ENCODE measurements at regions not wholly inside any gene's neighbourhood (a gene's known extent, or its start where the extent isn't known, plus 50 kb on each side); places are given as distances from the start of the nearest gene placed in this dataset.
A peak's percentile ranks its signal among the peaks of the same experiment; 100 is the strongest.

DNA sequence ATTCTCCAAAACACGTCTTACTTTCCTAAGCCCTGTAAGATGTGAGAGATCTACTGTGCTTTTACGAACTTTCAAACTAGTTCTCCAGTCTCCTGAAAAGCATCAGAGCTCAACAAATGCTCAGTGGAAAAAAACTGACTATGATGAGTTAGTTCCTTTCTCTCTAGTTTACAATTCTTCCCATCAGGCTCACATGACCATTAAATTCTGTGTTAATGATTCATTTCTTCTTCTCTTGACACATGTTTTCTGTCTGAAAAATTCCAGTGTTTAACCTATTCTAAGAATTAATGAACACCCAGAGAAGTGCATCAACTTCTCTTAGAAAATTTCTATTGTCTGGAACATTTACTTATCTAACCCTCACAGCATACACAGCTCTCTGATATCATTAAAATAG, 844.3 kb downstream of the SI start:
- no peak for DNase-seq

DNA sequence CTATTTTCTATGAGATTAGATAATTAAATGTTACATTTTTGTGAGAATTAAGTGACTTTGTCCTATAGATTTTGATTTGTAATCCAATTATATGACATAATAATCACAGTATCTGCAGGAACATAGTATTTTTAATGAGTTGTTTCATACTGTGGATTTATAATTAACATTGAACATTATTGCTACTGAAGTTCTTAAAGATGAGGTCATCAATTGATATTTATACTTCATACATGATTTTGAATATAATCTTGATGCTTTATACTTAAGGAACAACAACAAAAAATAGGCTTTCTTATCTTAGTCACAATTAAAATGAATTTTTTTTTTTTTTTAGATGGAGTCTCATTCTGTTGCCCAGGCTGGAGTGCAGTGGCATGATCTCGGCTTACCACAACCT, 846.6 kb downstream of the SI start:
- no peak for DNase-seq

GRCh38 chr3:164230385-164231094, 847.8 kb downstream of the SI start:
- DNase-seq, result no peak

DNA sequence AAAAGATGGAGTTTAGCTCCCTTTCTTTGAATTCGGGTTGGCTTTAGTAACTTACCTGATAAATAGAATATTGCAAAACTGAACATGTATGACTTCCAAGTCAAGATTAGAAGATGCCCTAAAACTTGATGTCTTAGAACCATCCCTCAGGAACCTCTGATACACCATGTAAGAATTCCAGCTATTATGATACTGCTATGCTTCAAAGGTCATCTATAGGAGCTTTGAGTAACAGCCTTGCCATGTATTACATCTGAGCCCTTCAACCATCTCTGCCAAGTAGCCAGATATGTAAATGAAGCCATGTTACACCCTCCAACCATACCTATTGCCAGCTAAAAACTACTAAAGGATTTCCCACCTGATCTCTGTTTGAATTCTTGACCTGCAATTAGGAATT, 854.2 kb downstream of the SI start:
- no peak for DNase-seq

DNA sequence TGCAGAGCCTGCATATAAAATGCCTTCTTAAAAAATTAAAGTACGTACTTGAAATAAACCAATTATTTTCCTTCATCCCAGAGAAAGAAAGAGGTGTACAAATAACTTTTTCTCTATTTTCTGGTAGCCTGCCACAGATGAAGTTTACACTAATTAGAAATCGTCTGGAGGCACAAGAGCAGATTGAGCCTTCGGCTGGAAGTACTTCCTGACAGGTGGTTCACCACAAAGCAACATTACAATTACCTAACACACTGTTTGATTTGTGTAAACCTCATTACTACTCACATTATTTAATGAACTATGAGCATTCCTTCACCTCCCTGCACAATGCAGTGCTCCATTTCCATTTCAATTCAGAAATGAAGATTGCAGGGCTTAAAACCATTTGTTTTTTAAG, 856.1 kb downstream of the SI start:
- DNase-seq, result no peak

GRCh38 chr3:164221297-164221696, 857.0 kb downstream of the SI start:
- no peak for DNase-seq

DNA sequence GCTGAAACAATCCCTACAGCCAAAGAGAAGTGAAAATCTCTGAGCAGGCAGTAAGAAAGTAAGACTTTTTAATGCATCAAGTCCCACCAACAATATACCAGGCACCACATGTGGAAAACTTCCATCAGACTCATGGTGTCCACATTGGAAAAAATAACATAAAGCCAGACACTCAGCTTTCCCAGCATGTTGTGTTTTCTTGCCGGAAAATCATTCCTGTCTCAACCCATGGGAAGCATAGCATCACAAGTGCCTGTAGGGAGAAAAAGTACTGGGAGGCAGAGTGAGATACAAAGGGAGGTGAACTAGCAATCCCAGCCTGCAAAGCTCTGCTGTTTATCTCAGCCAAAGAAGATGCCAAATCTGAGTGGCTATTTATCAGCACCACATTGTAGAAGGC, 868.9 kb downstream of the SI start:
- no peak for DNase-seq

DNA sequence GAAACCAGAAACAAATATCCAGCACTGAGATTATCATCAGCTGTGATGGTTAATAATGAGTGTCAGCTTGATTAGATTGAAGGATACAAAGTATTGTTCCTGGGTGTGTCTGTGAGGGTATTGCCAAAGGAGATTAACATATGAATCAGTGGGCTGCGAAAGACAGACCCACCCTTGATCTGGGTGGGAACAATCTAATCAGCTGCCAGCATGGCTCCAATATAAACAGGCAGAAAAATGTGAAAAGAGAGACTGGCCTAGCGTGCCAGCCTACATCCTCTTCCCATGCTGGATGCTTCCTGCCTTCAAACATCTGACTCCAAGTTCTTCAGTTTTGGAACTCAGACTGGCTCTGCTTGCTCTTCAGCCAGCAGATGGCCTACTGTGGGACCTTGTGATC, 869.5 kb downstream of the SI start:
- DNase-seq, result peak; percentile 40

- peak; percentile 40 for DNase-seq
These were observed 870.2 kb downstream of the SI start for GRCh38 chr3:164208048-164208447.

- DNase-seq, result no peak
These were observed 878.1 kb downstream of the SI start for GRCh38 chr3:164200053-164200823.

- no peak for DNase-seq
These were observed 881.8 kb downstream of the SI start for GRCh38 chr3:164196477-164196876.

DNA sequence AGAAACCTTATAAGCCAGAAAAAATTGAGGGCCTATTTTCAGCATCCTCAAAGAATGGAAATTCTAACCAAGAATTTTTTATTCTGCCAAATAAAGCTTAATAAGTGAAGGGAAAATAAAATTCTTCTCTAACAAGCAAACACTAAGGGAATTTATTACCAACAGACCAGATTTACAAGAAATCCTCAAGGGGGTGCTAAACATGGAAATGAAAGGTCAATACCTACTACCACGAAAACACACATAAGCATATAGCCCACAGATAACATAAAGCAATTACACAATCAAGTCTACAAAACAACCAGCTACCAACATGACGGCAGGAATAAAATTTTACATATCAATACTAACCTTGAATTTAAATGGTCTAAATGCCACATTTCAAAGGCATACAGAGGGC, 883.5 kb downstream of the SI start:
- no peak for DNase-seq

- DNase-seq, result no peak
These were observed 885.3 kb downstream of the SI start for GRCh38 chr3:164192974-164193373.

GRCh38 chr3:164190566-164190965, 887.7 kb downstream of the SI start:
- no peak for DNase-seq

- no peak for DNase-seq
These were observed 892.2 kb downstream of the SI start for GRCh38 chr3:164186095-164186494.

DNA sequence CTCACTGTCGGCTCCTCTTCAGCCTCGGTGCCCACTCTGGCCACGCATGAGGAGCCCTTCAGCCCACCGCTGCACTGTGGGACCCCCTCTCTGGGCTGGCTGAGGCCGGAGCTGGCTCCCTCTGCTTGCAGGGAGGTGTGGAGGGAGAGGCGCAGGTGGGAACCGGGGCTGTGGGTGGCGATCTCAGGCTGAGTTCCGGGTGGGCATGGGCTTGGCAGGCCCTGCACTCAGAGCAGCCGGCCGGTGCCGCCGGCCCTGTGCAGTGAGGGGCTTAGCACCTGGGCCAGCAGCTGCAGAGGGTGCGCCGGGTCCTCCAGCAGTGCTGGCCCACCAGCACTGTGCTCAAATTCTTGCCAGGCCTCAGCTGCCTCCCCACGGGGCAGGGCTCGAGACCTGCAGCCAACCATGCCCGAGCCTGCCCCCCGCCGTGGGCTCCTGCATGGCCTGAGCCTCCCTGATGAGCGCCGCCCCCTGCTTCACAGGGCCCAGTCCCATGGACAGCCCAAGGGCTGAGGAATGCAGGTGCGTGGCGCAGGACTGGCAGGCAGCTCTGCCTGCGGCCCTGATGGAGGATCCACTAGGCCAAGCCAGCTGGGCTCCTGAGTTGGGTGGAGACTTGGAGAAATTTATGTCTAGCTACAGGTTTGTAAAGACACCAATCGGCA, 899.1 kb downstream of the SI start:
- DNase-seq, result no peak

DNA sequence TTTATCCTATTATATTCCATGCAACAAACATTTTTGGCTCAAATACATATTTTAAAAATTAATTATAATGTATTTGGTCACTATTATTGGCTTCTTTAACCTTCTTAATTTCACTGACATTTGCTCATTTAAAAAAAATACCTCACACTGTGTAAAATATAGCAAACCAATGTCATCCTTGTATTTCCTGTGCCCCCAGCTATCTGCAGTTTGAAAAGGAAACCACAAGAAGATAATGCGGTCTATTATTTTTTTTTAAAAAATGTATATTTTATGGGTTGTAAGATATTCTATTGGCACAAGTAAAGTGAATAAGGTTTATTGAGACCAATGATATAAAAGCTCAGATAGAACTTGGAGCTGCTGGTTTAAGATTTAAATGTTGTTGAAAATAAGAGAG, 904.2 kb downstream of the SI start:
- no peak for DNase-seq

DNA sequence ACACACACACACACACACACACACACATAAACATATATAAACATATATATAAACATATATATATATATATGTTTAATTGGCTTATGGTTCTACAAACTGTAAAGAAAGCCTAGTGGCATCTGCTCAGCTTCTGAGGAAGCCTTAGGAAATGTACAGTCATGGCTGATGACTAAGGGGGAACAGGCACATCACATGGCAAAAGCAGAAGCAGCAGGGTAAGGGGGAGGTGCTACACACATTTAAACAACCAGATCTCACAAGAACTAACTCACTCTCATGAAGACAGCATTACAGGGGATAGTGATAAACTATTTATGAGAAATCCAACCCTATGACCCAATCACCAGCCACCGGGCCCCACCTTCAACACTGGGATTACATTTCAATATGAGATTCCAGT, 922.9 kb downstream of the SI start:
- no peak for DNase-seq

DNA sequence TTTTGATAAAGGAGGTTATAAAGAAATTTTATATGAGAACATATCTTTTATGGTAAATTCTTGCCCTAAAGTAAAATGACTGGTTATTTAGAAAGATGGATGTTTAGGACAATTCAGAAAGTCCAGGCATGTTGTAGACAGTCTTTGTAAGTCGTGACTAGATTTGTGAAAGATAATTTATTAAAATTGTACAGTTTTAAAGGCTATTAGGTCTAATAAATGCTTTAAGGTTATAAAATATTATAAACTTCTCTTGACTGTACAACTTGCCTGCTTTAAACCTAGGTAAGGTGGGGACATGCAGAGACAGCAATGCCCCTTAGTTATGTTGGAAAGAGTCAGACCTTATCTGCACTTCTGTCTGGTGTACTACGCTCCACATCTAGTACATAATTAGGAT, 933.5 kb downstream of the SI start:
- no peak for DNase-seq

- no peak for DNase-seq
These were observed 945.4 kb downstream of the SI start for GRCh38 chr3:164132878-164133277.

- DNase-seq, result no peak
These were observed 964.6 kb downstream of the SI start for GRCh38 chr3:164113371-164114332.

DNA sequence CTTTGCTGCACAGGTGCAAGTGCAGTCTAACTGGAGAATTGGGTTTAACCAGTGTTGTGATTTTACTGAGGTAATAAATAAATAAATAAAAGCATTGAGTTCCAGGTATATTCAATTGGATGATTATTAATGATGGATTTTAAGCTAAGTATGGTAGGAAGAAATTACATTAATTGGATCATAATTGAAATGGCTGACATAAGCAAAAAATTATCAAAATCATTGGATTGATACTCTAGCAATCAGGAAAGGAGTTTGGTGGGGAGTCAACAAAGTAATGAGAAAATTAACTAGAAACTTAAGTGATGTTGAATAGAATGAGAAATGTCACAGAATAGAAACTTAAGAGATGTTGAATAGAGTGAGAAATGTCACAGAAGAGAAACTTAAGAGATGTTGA, 981.9 kb downstream of the SI start:
- no peak for DNase-seq

GRCh38 chr3:164095949-164096348, 982.3 kb downstream of the SI start:
- DNase-seq, result no peak
